SK-N-SH treated with all-trans-retinoic acid at 6 μM for 48 hours (cell line): ENCODE measurements at regions not wholly inside any gene's neighbourhood (a gene's known extent, or its start where the extent isn't known, plus 50 kb on each side); places are given as distances from the start of the nearest gene placed in this dataset.
"Not testable (repeated sequence)": the region's sequence is repeated elsewhere in the genome, so short reads cannot be mapped to it uniquely, and the experiment has no call there.

Experiments used
- ATAC-seq: fragments of 200-7000 bp; cut with Tn5 transposase; 3 replicates; pipeline ENCODE4 v1.9.1; 2020; ENCODE audit warnings: mild to moderate bottlenecking, moderate library complexity
- BACH2 ChIP-seq: fragments of 250-450 bp; sonication (Bioruptor Pico); IDR thresholded peaks from 2 replicates; pipeline ENCODE4 v1.9.0; 2021; ENCODE audit warnings: mild to moderate bottlenecking, borderline replicate concordance
- CREB5 ChIP-seq: fragments of 250-450 bp; sonication (Bioruptor Pico); IDR thresholded peaks from 2 replicates; pipeline ENCODE4 v1.5.1; 2020; ENCODE audit warnings: low read depth, mild to moderate bottlenecking, moderate library complexity
- CSDC2 ChIP-seq: fragments of 250-450 bp; sonication (Bioruptor Pico); IDR thresholded peaks from 2 replicates; pipeline ENCODE4 v1.5.0; 2020; ENCODE audit warnings: mild to moderate bottlenecking, moderate library complexity
- ESRRG ChIP-seq: fragments of 250-450 bp; sonication (Bioruptor Pico); IDR thresholded peaks from 2 replicates; pipeline ENCODE4 v1.6.1; 2021; ENCODE audit warnings: mild to moderate bottlenecking
- GLIS3 ChIP-seq: fragments of 250-450 bp; sonication (Bioruptor Pico); IDR thresholded peaks from 2 replicates; pipeline ENCODE4 v1.5.0; 2020; ENCODE audit warnings: mild to moderate bottlenecking, moderate library complexity
- ISL1 ChIP-seq: fragments of 250-450 bp; sonication (Bioruptor Pico); IDR thresholded peaks from 2 replicates; pipeline ENCODE4 v2.1.2; 2022; ENCODE audit warnings: mild to moderate bottlenecking, moderate library complexity
- OSR1 ChIP-seq: fragments of 250-450 bp; sonication (Bioruptor Pico); IDR thresholded peaks from 2 replicates; pipeline ENCODE4 v1.8.0; 2022; ENCODE audit warnings: moderate library complexity, mild to moderate bottlenecking, inconsistent platforms
- PATZ1 ChIP-seq: fragments of 250-450 bp; sonication (Bioruptor Pico); IDR thresholded peaks from 2 replicates; pipeline ENCODE4 v1.8.0; 2020; ENCODE audit warnings: mild to moderate bottlenecking, moderate library complexity, borderline replicate concordance
- POU6F1 ChIP-seq: fragments of 250-450 bp; sonication (Bioruptor Pico); IDR thresholded peaks from 2 replicates; pipeline ENCODE4 v1.8.0; 2021; ENCODE audit warnings: low read depth, mild to moderate bottlenecking, moderate library complexity, borderline replicate concordance
- PPARA ChIP-seq: fragments of 250-450 bp; sonication (Bioruptor Pico); IDR thresholded peaks from 2 replicates; pipeline ENCODE4 v1.5.0; 2020; ENCODE audit warnings: mild to moderate bottlenecking, borderline replicate concordance
- RARB ChIP-seq: fragments of 250-450 bp; sonication (Bioruptor Pico); IDR thresholded peaks from 2 replicates; pipeline ENCODE4 v1.8.0; 2021; ENCODE audit warnings: mild to moderate bottlenecking, moderate library complexity
- TCF4 ChIP-seq: fragments of 250-450 bp; sonication (Bioruptor Pico); IDR thresholded peaks from 2 replicates; pipeline ENCODE4 v1.8.0; 2021; ENCODE audit warnings: mild to moderate bottlenecking, moderate library complexity, borderline replicate concordance
- TOX ChIP-seq: fragments of 250-450 bp; sonication (Bioruptor Pico); IDR thresholded peaks from 2 replicates; pipeline ENCODE4 v1.8.0; 2021; ENCODE audit warnings: mild to moderate bottlenecking, moderate library complexity, borderline replicate concordance
- TSHZ2 ChIP-seq: fragments of 250-450 bp; sonication (Bioruptor Pico); IDR thresholded peaks from 2 replicates; pipeline ENCODE4 v1.5.0; 2020; ENCODE audit warnings: mild to moderate bottlenecking, moderate library complexity
- ZC3H10 ChIP-seq: fragments of 250-450 bp; sonication (Bioruptor Pico); IDR thresholded peaks from 2 replicates; pipeline ENCODE4 v1.5.1; 2021; ENCODE audit warnings: mild to moderate bottlenecking, moderate library complexity
- ZFP3 ChIP-seq: fragments of 250-450 bp; sonication (Bioruptor Pico); IDR thresholded peaks from 2 replicates; pipeline ENCODE4 v1.5.0; 2020; ENCODE audit warnings: mild to moderate bottlenecking, moderate library complexity
- ZFP30 ChIP-seq: fragments of 450-650 bp; formaldehyde crosslinking; IDR thresholded peaks from 2 replicates; pipeline ENCODE4 v1.5.0; 2022; ENCODE audit warnings: mild to moderate bottlenecking, moderate library complexity
- ZNF565 ChIP-seq: fragments of 450-650 bp; formaldehyde crosslinking; conservative IDR thresholded peaks from 2 replicates; pipeline ENCODE4 v1.5.0; 2020; ENCODE audit warnings: low read depth, mild to moderate bottlenecking, moderate library complexity
- ZNF70 ChIP-seq: fragments of 450-650 bp; formaldehyde crosslinking; IDR thresholded peaks from 2 replicates; pipeline ENCODE4 v1.5.0; 2020; ENCODE audit warnings: mild to moderate bottlenecking, moderate library complexity
- ZNF8 ChIP-seq: fragments of 450-650 bp; formaldehyde crosslinking; IDR thresholded peaks from 2 replicates; pipeline ENCODE4 v1.5.0; 2020; ENCODE audit warnings: mild to moderate bottlenecking, moderate library complexity

- TF ChIP-seq PATZ1 (CRISPR knock-in tag) (no peak), GLIS3 (no peak), ZFP3 (CRISPR knock-in tag) (no peak), ZFP30 (CRISPR knock-in tag) (no peak), TCF4 (CRISPR knock-in tag) (no peak), OSR1 (CRISPR knock-in tag) (no peak), CREB5 (CRISPR knock-in tag) (no peak), PPARA (CRISPR knock-in tag) (no peak), ZNF70 (CRISPR knock-in tag) (no peak)
These were observed 148.2 kb upstream of the LRIG1 start (continued) for GRCh38 chr3:66648975-66649374.

GRCh38 chr3:66651520-66651919 is 150.7 kb upstream of the LRIG1 start:
- ATAC-seq: not testable (repeated sequence)

- not testable (repeated sequence) for ATAC-seq
These were observed 151.3 kb upstream of the LRIG1 start for GRCh38 chr3:66652100-66652499.

GRCh38 chr3:66655044-66655443 is 154.2 kb upstream of the LRIG1 start:
- ATAC-seq: no peak
- TF ChIP-seq GLIS3: no peak
- TF ChIP-seq CSDC2: no peak
- no peak for TF ChIP-seq OSR1 (CRISPR knock-in tag)
- no peak for TF ChIP-seq TOX (CRISPR knock-in tag)
- no peak for TF ChIP-seq ISL1 (CRISPR knock-in tag)
- no peak for TF ChIP-seq POU6F1 (CRISPR knock-in tag)
- TF ChIP-seq CREB5 (CRISPR knock-in tag): no peak
- no peak for TF ChIP-seq ZFP30 (CRISPR knock-in tag)
- no peak for TF ChIP-seq ESRRG (CRISPR knock-in tag)
- no peak for TF ChIP-seq TSHZ2 (CRISPR knock-in tag)

GRCh38 chr3:66655671-66656070 is 154.8 kb upstream of the LRIG1 start:
- no peak for ATAC-seq
- TF ChIP-seq POU6F1 (CRISPR knock-in tag): no peak
- TF ChIP-seq ZFP3 (CRISPR knock-in tag): no peak
- no peak for TF ChIP-seq TOX (CRISPR knock-in tag)
- no peak for TF ChIP-seq RARB
- no peak for TF ChIP-seq BACH2 (CRISPR knock-in tag)
- TF ChIP-seq CSDC2: no peak
- TF ChIP-seq ZC3H10 (CRISPR knock-in tag): no peak
- no peak for TF ChIP-seq ZNF8 (CRISPR knock-in tag)
- no peak for TF ChIP-seq GLIS3
- no peak for TF ChIP-seq OSR1 (CRISPR knock-in tag)
- TF ChIP-seq PPARA (CRISPR knock-in tag): no peak
- no peak for TF ChIP-seq ZNF70 (CRISPR knock-in tag)
- TF ChIP-seq ZFP30 (CRISPR knock-in tag): no peak
- TF ChIP-seq PATZ1 (CRISPR knock-in tag): no peak
- TF ChIP-seq TCF4 (CRISPR knock-in tag): no peak
- no peak for TF ChIP-seq ZNF565
